B cell (primary cell): ENCODE measurements at regions not wholly inside any gene's neighbourhood (a gene's known extent, or its start where the extent isn't known, plus 50 kb on each side); places are given as distances from the start of the nearest gene placed in this dataset.

Source experiments
- ATAC-seq: fragments of 200-7000 bp; cut with Tn5 transposase; one replicate; pipeline ENCODE4 v1.10.0; 2021; ENCODE audit warnings: low read depth, mild to moderate bottlenecking, moderate number of reproducible peaks, moderate library complexity
- CTCF ChIA-PET: fragments of 350-600 bp; sonication (Branson Sonifier 250); formaldehyde crosslinking; loops from one replicate; lab custom pipeline; 2021; ENCODE audit warnings: antibody characterized with exemption, inconsistent platforms; lab: Charles Lee
- POLR2A ChIA-PET: fragments of 350-600 bp; sonication (Branson Sonifier 250); formaldehyde crosslinking; loops from one replicate; lab custom pipeline; 2021; ENCODE audit warnings: antibody characterized with exemption; lab: Charles Lee
- DNase-seq: peaks from one replicate; pipeline ENCODE4 v3.0.0; 2013
- H2AFZ ChIP-seq: 2 replicates; pipeline ENCODE4 v1.6.1; 2012; ENCODE audit warnings: mild to moderate bottlenecking, low read depth, low read length; ENCODE audit not compliant: insufficient read depth, poor library complexity, severe bottlenecking
- H3K27ac ChIP-seq, 2 donors: 1 replicate in 1 of 2; 2 replicates in 1 of 2; pipeline ENCODE4 v1.5.1; 2012 to 2013; ENCODE audit warnings: low read length in 2 of 2, mild to moderate bottlenecking in 2 of 2, moderate library complexity in 1 of 2
- H3K27me3 ChIP-seq, 4 experiments: fragments of 200-600 bp in 1 of 4; sonication (generic) in 1 of 4; replicated peaks in 1 of 4; 1 replicate in 2 of 4; 2 replicates in 2 of 4; pipeline versions ENCODE4 v1.6.1 to v1.7.0; 2013 to 2016; ENCODE audit warnings: low read length in 3 of 4, mild to moderate bottlenecking in 2 of 4, mixed read lengths in 1 of 4, moderate library complexity in 1 of 4; ENCODE audit not compliant: insufficient read depth in 4 of 4, control insufficient read depth in 3 of 4; ENCODE audit errors: control extremely low read depth in 1 of 4
- H3K36me3 ChIP-seq, 2 experiments: replicated peaks in 1 of 2; 1 replicate in 1 of 2; 2 replicates in 1 of 2; pipeline versions ENCODE4 v1.6.1 to v1.7.1; 2013; ENCODE audit warnings: low read length in 1 of 2; ENCODE audit not compliant: insufficient read depth in 2 of 2, control insufficient read depth in 1 of 2; ENCODE audit errors: control extremely low read depth in 1 of 2, extremely low read depth in 1 of 2
- H3K4me1 ChIP-seq, 2 donors: fragments of 200-600 bp in 1 of 2; sonication (generic) in 1 of 2; 1 replicate in 1 of 2; 2 replicates in 1 of 2; pipeline versions ENCODE4 v1.5.1 to v1.6.1; 2013 to 2017; ENCODE audit warnings: low read length in 2 of 2; ENCODE audit not compliant: control insufficient read depth in 2 of 2, insufficient read depth in 2 of 2
- H3K4me2 ChIP-seq: replicated peaks from 2 replicates; pipeline ENCODE3; 2012; ENCODE audit warnings: mild to moderate bottlenecking, low read depth, low read length; ENCODE audit not compliant: poor library complexity, severe bottlenecking
- H3K4me3 ChIP-seq, 5 experiments: fragments of 200-600 bp in 1 of 5; sonication (generic) in 1 of 5; 1 replicate in 3 of 5; 2 replicates in 2 of 5; pipeline versions ENCODE4 v1.5.1 to v1.7.0; 2011 to 2016; ENCODE audit warnings: low read length in 4 of 5, mild to moderate bottlenecking in 4 of 5, low read depth in 2 of 5, control low read depth in 1 of 5, moderate library complexity in 1 of 5; ENCODE audit not compliant: insufficient read depth in 1 of 5; ENCODE audit errors: control extremely low read depth in 1 of 5, extremely low read depth in 1 of 5
- H3K79me2 ChIP-seq: fragments of 200-600 bp; sonication (generic); one replicate; pipeline ENCODE4 v1.6.0; 2016; ENCODE audit warnings: low read length; ENCODE audit not compliant: control insufficient read depth, insufficient read depth
- H3K9ac ChIP-seq: fragments of 200-600 bp; sonication (generic); 2 replicates; pipeline ENCODE4 v1.6.1; 2017; ENCODE audit warnings: mild to moderate bottlenecking, low read length, moderate library complexity
- H3K9me3 ChIP-seq, 3 donors: one replicate each; pipeline versions ENCODE4 v1.6.1 to v1.7.1; 2013; ENCODE audit warnings: low read length in 2 of 3; ENCODE audit not compliant: control insufficient read depth in 2 of 3, insufficient read depth in 1 of 3; ENCODE audit errors: control extremely low read depth in 1 of 3
- H4K20me1 ChIP-seq: 2 replicates; pipeline ENCODE4 v1.6.0; 2012; ENCODE audit warnings: mild to moderate bottlenecking, low read length; ENCODE audit not compliant: insufficient read depth, control insufficient read depth, poor library complexity, severe bottlenecking
- H3K27ac Mint-ChIP-seq: one replicate; pipeline ENCODE4 v1.8.0; 2021; ENCODE audit warnings: mixed read lengths
- H3K27me3 Mint-ChIP-seq: one replicate; pipeline ENCODE4 v1.8.0; 2021; ENCODE audit warnings: mixed read lengths
- H3K4me1 Mint-ChIP-seq: one replicate; pipeline ENCODE4 v1.8.0; 2021; ENCODE audit warnings: mixed read lengths
- H3K4me3 Mint-ChIP-seq: one replicate; pipeline ENCODE4 v1.8.0; 2021; ENCODE audit warnings: mixed read lengths
- H3K9me3 Mint-ChIP-seq: one replicate; pipeline ENCODE4 v1.8.0; 2022; ENCODE audit warnings: mixed read lengths; ENCODE audit not compliant: insufficient read depth
- CTCF ChIP-seq: fragments of 200-600 bp; IDR thresholded peaks from one replicate; pipeline ENCODE4 v1.8.0; 2022; ENCODE audit warnings: antibody characterized with exemption, mild to moderate bottlenecking
- EZH2 ChIP-seq: IDR thresholded peaks from 2 replicates; pipeline ENCODE4 v1.6.1; 2012; ENCODE audit warnings: borderline replicate concordance, low read depth, mild to moderate bottlenecking, moderate library complexity, low read length; ENCODE audit not compliant: insufficient read depth, poor library complexity, severe bottlenecking
- WGBS: methylation state at CpG from one replicate; pipeline ENCODE4 v1.1.5; 2013; ENCODE audit warnings: missing lambda C conversion rate; ENCODE audit not compliant: insufficient coverage; 5-methylcytosine and 5-hydroxymethylcytosine counted together
- intact Hi-C: fragments of 100-400 bp; cut with micrococcal nuclease; formaldehyde crosslinking; loops from one replicate; pipeline ENCODE4 v1.10.0; 2022

- no peak overlapping the region for H3K27ac ChIP-seq
- H3K9me3 Mint-ChIP-seq = no peaks in the 10 kb centered on the region
- POLR2A ChIA-PET = no interaction called here
- no peak overlapping the region for H3K4me3 ChIP-seq
- DNase-seq = no peak
- H3K4me2 ChIP-seq = peak overlapping the region; percentile 54
- H2AFZ ChIP-seq = peak overlapping the region; percentile 9
- no peaks in the 10 kb centered on the region for H4K20me1 ChIP-seq
- H3K36me3 ChIP-seq = no peaks in the 10 kb centered on the region
- H3K79me2 ChIP-seq = no peaks in the 10 kb centered on the region
- H3K4me1 Mint-ChIP-seq = peaks cover 4% of the 10 kb centered on the region
- intact Hi-C loops = no loop called here
- H3K27ac Mint-ChIP-seq = no peak overlapping the region
- H3K4me1 ChIP-seq = peaks cover 5 to 13% of the 10 kb centered on the region in 2 donors
- TF ChIP-seq EZH2 (no peak), CTCF (no peak)
- no peak for ATAC-seq
- peak overlapping the region; percentile 14 for H3K9ac ChIP-seq
- H3K27me3 ChIP-seq = no peaks in the 10 kb centered on the region
- CTCF ChIA-PET = interaction anchor here (0.7 kb wide), 1 partner anchor 712 kb away, joined by 3 read pairs; no protein-coding TSS in a partner anchor
- H3K27me3 Mint-ChIP-seq = peaks cover 15% of the 10 kb centered on the region
- no peak overlapping the region for H3K4me3 Mint-ChIP-seq
- H3K9me3 ChIP-seq = no peaks in the 10 kb centered on the region
These were observed 591.0 kb upstream of the ATP2B1 start for GRCh38 chr12:90299666-90300065.

GRCh38 chr12:90299121-90299520 lies 590.5 kb upstream of the ATP2B1 start:
- H3K4me1 ChIP-seq = peaks cover 5 to 13% of the 10 kb centered on the region in 2 donors
- peak overlapping the region; percentile 54 for H3K4me2 ChIP-seq
- H3K27me3 ChIP-seq = no peaks in the 10 kb centered on the region
- no peaks in the 10 kb centered on the region for H3K36me3 ChIP-seq
- intact Hi-C loops = no loop called here
- no peak overlapping the region for H3K27ac ChIP-seq
- H3K27me3 Mint-ChIP-seq = peaks cover 15% of the 10 kb centered on the region
- H3K4me3 ChIP-seq = peak overlapping the region in 2 of 5 experiments; percentile 12 to 17
- H3K9me3 ChIP-seq = no peaks in the 10 kb centered on the region
- DNase-seq (peak; percentile 26), ATAC-seq (no peak)
- H2AFZ ChIP-seq = peak overlapping the region; percentile 9
- H3K79me2 ChIP-seq = no peaks in the 10 kb centered on the region
- H3K4me3 Mint-ChIP-seq = no peak overlapping the region
- H3K9me3 Mint-ChIP-seq = no peaks in the 10 kb centered on the region
- peaks cover 4% of the 10 kb centered on the region for H3K4me1 Mint-ChIP-seq
- WGBS = no CpG with 5 or more reads among the region's 4 CpGs
- no peaks in the 10 kb centered on the region for H4K20me1 ChIP-seq
- H3K9ac ChIP-seq = peak overlapping the region; percentile 14
- POLR2A ChIA-PET = no interaction called here
- CTCF ChIA-PET = no interaction called here
- no peak overlapping the region for H3K27ac Mint-ChIP-seq
- no peak for TF ChIP-seq EZH2
- no peak for TF ChIP-seq CTCF
